GM19035 (cell line): ENCODE measurements at regions not wholly inside any gene's neighbourhood (a gene's known extent, or its start where the extent isn't known, plus 50 kb on each side); places are given as distances from the start of the nearest gene placed in this dataset.

ENCODE experiments used
- ATAC-seq: cut with Tn5 transposase; IDR thresholded peaks from one replicate; pipeline ENCODE4 v1.9.1; 2021; ENCODE audit not compliant: unreplicated experiment

DNA sequence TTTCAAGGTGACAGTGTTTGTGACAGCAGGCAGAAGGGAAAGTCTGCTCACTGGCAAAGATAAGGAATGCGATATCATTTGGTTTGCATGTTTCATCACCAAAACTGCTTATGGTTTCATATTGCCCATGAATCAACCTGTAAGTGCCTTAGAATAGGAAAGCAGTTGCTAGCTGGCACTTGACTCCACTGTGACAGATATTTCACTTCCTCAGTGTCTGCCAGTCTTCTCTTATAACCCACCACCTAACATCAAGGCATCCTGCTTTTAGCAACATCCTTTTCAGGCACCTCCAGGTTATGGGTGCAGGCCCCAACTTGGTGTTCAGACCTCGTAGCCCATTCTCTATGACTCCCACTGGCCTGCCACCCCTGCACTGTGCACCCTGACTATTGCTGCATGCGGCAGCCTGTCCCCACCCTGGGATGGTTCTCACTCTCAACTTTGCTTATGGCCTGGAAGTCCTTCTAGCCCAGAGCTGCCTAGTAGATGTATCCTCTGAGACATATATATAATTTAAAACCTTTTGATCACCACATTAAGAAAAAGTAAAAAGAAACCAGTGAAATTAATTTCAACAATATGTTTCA is 154.4 kb upstream of the RARB start:
- no peak for ATAC-seq

DNA sequence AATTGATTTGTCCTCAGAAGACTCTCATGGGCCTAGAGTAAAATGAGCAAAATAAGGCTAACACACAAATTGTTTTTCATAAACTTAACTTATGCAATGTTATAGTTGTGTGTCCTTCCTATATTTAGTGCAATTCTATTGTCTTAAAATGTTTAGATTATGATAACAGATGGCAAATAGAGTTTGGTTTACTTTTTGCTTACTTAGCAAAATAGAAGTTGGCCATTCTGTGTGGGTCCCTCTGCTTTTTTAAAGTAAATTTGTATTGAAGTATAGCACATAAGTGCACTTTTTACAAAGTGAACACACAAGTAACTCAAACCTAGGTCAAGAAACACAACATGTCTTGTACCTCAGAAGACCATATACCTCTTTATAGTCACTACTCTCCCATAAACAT is 150.6 kb upstream of the RARB start:
- no peak for ATAC-seq

DNA sequence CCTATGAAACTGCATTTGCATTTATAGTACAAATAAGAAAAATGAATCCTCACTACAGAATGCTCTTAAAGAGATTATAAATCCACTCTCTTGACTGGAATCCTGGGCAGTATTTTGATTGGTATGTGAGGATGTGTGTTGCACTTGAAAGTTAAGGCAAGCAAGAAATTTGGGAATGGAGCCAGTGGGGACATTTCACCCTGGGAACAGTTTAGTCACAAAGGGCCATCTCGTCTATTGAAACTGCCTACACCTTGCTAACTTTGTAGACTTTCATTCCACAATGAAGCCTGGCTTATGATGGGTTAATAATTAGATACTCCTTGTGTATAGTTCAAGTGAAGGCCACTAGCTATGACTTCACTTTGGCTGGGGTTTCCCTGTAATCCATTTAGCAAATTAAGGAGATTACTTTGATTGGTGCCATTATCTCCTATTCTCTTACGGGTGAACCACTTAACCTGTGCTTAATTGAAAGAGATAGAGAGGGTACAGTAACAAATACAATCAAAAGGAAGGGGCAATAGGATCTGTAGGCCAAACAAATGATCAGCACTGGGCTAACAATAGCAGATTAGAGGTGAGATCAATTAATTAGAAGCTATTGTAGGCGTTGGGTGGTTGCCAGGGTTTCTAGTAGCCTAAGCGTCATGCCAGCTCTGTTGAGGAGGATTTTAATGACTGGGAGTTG is 146.9 kb upstream of the RARB start:
- no peak for ATAC-seq

DNA sequence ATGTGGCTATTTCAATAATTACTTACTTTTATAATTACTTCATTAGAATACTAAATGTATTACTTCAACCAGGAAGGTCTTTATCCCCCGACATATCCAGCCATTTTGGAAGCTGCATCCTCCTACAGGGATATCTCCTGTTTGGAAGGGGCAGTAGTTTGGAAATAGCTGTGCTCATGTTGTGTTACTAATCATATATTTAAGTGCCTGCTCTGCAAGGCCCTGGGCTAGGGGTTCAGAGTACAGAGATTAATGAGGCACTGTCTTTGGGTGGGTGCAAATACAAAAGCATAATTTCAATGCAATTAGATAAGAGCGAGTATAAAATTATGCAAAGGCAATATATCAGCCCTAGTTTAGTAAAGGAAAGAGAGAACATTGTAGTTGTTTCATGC is 146.3 kb upstream of the RARB start:
- ATAC-seq = no peak

DNA sequence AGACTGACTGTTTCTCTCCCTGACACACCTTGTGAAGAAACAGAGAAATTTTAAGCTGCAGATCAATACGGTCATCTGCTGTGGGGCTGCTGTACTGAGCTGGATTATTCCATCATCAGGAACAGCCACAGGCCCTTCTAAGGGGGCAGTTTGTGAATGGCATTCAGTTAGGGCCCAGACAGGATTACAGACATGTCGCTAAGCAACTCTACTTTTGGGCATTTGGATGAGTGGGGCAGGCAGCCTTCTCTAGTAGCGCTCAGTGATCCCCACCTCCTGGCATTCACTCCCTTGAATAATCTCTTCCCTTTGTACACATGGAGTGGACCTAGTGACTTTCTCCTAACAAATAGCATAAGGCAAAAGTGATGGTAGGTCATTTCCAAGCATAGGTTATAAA is 144.4 kb upstream of the RARB start:
- ATAC-seq = no peak

DNA sequence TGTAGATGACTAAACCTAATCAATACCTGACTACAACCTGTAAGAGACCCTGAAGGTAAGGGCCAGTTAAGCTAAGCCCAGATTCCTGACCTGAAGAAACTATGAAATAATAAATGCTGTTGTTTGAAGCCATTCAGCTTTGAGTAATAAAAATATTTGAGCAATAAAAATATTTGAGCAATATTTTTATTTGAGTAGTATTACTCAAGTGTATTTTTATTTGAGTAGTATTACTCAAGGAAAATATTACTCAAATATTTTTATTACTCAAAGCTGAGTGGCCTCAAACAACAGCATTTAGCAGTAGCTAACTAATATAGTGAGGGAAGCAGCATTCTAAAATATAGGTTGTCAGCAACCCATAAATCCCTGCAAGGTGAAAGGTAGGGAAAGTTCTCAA is 143.8 kb upstream of the RARB start:
- ATAC-seq = no peak

- no peak for ATAC-seq
These were observed 140.7 kb upstream of the RARB start for GRCh38 chr3:25287291-25287884.

DNA sequence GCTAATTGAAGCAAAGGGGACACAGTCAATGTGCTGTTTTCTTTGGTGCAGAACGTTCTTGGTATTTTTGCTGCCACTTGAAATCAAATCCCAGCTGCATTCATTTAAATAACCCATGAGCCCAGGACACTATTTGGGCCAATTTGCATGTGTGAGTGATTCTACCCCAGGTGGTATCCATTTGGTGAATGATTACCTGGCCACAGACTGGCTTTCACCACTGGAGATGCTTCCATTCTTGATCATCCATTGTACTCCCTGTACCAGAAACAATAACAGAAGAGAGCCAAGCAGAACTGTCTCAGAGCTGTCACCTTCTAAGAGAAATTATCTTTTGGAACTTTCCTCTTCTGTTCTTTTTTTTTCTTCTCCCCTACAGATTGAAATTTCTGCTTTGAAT is 139.7 kb upstream of the RARB start:
- ATAC-seq = no peak

DNA sequence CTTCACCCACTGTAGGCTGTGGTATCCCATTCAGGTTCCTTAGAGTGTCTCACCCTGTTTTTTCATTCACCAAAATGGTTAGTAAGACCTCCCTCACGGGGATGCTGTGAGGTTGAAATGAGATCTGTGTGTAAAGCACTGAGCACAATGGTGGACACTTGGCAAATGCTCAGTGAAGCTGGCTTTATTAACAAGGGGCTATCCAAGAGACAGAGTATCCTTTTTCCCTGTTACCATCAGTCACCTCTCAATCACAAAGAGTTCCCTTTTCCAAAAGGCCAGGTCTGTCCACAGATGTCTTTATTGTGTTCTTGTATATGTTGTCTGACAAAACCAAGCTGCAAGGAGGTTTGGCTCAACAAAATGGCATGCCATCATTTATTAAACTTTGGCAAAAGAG is 138.9 kb upstream of the RARB start:
- no peak for ATAC-seq

- ATAC-seq = no peak
These were observed 138.4 kb upstream of the RARB start for GRCh38 chr3:25289663-25290062.

DNA sequence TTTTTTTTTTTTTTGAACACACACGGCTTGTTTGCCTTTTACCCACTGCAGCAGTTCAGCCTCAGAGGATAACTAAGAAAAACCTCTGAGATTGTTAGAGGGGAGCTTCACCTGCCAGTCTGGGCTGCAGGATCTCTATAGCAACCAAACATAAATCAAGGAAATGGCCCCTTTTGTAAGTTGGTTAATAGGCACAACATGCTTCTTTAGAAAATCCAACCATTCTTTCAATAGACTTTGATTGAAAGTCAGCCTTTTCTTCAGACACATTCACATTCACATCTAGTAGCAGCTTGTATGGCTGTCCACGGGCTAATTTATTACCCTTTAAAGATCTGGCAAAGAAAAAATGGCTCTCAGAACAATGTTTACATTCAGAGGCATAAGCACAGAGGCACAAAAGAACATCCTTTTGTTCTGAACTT is 136.6 kb upstream of the RARB start:
- ATAC-seq = no peak

DNA sequence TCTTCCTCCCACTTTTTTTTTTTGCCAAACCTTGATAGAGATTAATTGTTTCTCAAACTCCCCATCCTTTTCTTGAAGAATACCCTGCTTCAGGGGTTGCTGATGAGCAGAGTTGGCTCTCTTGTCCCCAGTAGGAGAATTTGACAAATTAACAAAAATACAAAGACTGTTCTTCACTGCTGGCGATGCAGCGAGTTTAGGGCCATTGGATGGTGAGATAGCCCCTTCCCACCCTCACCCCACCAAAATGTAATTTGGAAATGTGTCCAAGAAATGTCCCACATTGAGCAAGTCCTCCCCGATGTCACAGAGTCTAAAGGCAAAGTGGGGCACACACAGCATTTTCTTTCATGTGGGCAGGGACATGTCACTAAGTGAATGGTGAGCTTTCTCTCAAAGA is 136.0 kb upstream of the RARB start:
- ATAC-seq = no peak

DNA sequence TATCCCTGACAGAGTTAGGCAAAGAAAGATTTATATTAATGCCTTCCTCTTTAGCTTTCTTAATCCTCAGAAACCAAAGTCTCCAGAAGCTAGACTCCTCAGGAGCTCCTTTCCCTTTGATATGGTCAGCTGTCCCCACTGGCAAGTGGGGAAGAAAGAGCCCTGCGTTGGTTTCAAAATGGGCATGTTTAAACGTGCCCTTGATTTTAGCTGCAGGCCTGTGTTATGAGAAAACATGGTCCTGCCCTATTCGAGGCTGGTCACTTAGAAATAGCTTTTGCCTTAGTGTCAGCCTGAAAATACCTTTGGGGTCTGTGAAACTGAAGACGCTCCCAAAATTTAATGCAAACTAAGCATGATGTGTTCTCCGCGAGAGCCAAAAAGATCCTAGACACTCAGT is 135.5 kb upstream of the RARB start:
- no peak for ATAC-seq

GRCh38 chr3:25293736-25294135 is 134.3 kb upstream of the RARB start:
- no peak for ATAC-seq

- ATAC-seq = no peak
These were observed 133.8 kb upstream of the RARB start for GRCh38 chr3:25294169-25294805.

GRCh38 chr3:25297667-25298585 is 130.1 kb upstream of the RARB start:
- ATAC-seq = no peak

DNA sequence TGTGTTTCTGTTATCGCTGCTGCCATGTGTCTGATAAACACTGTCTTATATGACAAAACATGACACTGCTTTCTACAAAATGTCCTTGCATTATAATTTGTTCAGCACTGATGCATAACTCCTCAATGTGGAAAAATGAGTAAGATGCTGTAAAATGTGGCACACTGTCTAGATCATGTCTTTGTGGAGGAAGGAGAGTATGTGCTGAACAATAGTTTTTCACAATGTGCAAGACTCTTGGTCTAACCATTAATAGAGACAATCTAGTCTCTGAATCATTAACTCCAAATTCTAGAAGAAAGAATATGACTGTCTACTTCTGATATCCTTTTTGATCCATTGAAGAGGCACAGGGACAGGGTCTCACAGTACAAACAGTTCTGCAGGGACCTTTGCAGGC is 127.9 kb upstream of the RARB start:
- no peak for ATAC-seq

GRCh38 chr3:25304916-25305315 is 123.1 kb upstream of the RARB start:
- no peak for ATAC-seq

- ATAC-seq = no peak
These were observed 122.0 kb upstream of the RARB start for GRCh38 chr3:25306066-25306465.

GRCh38 chr3:25306705-25307104 is 121.4 kb upstream of the RARB start:
- ATAC-seq = no peak

DNA sequence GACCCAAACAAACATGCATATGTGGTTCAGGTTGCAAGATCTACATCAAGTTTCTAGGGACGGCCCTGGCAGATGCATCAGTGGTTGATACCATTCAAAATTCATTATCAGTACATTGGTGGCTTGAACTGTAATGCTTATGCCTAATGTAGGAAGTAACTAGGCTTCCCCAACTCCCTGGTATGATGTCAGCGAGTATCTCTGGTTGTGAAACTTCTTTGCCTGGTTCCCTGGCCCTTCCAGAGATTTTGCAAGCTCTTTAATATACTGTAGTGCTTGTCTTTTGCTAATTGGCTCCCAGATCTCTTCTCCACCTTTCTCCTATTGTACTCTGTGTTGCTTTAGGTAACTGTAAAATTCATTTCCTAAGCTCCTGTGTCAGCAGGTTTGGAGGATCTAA is 114.8 kb upstream of the RARB start:
- no peak for ATAC-seq
